ENCODE measurements at regions not wholly inside any gene's neighbourhood (a gene's known extent, or its start where the extent isn't known, plus 50 kb on each side); places are given as distances from the start of the nearest gene placed in this dataset.
"Not testable (repeated sequence)": the region's sequence is repeated elsewhere in the genome, so short reads cannot be mapped to it uniquely, and the experiment has no call there.

- DNase-seq (ENCODE audit: low read depth), result no peak
Measured at GRCh38 chr12:92272061-92272964, 126.7 kb upstream of the BTG1 start.

GRCh38 chr12:92271341-92271740 lies 125.7 kb upstream of the BTG1 start:
- DNase-seq (ENCODE audit: low read depth), result no peak

GRCh38 chr12:92270521-92270920 lies 124.9 kb upstream of the BTG1 start:
- no peak for DNase-seq (ENCODE audit: low read depth)

GRCh38 chr12:92268946-92269345 lies 123.3 kb upstream of the BTG1 start:
- no peak for DNase-seq (ENCODE audit: low read depth)

GRCh38 chr12:92261692-92262091 lies 116.0 kb upstream of the BTG1 start:
- DNase-seq (ENCODE audit: low read depth), result no peak

GRCh38 chr12:92261071-92261470 lies 115.4 kb upstream of the BTG1 start:
- DNase-seq (ENCODE audit: low read depth), result no peak

- DNase-seq (ENCODE audit: low read depth), result peak; percentile 47
Measured at GRCh38 chr12:92259696-92260251, 114.1 kb upstream of the BTG1 start.

GRCh38 chr12:92259291-92259690 lies 113.6 kb upstream of the BTG1 start:
- DNase-seq (ENCODE audit: low read depth), result no peak

GRCh38 chr12:92257261-92257660 lies 111.6 kb upstream of the BTG1 start:
- peak; percentile 22 for DNase-seq (ENCODE audit: low read depth)

- DNase-seq (ENCODE audit: low read depth), result no peak
Measured at GRCh38 chr12:92255741-92256140, 110.1 kb upstream of the BTG1 start.

- peak; percentile 38 for DNase-seq (ENCODE audit: low read depth)
Measured at GRCh38 chr12:92253301-92253700, 107.7 kb upstream of the BTG1 start.

- no peak for DNase-seq (ENCODE audit: low read depth)
Measured at GRCh38 chr12:92248977-92249376, 103.3 kb upstream of the BTG1 start.

GRCh38 chr12:92244036-92244435 lies 98.4 kb upstream of the BTG1 start:
- DNase-seq (ENCODE audit: low read depth), result peak; percentile 23

GRCh38 chr12:92242907-92243306 lies 97.3 kb upstream of the BTG1 start:
- no peak for DNase-seq (ENCODE audit: low read depth)

- DNase-seq (ENCODE audit: low read depth), result peak; percentile 7
Measured at GRCh38 chr12:92237762-92238523, 92.3 kb upstream of the BTG1 start.

GRCh38 chr12:92237262-92237661 lies 91.6 kb upstream of the BTG1 start:
- DNase-seq (ENCODE audit: low read depth), result no peak

GRCh38 chr12:92235703-92236472 lies 90.2 kb upstream of the BTG1 start:
- no peak for DNase-seq (ENCODE audit: low read depth)

GRCh38 chr12:92234533-92234932 lies 88.9 kb upstream of the BTG1 start:
- no peak for DNase-seq (ENCODE audit: low read depth)

- DNase-seq (ENCODE audit: low read depth), result no peak
Measured at GRCh38 chr12:92233346-92234015, 87.8 kb upstream of the BTG1 start.

- not testable (repeated sequence) for DNase-seq (ENCODE audit: low read depth)
Measured at GRCh38 chr12:92232371-92232932, 86.8 kb upstream of the BTG1 start.

GRCh38 chr12:92231945-92232344 lies 86.3 kb upstream of the BTG1 start:
- DNase-seq (ENCODE audit: low read depth), result not testable (repeated sequence)
